ENCODE measurements at regions not wholly inside any gene's neighbourhood (a gene's known extent, or its start where the extent isn't known, plus 50 kb on each side); places are given as distances from the start of the nearest gene placed in this dataset.

- Histone ChIP-seq H3K27me3 (ENCODE audit: control insufficient read depth in 1 of 2, insufficient read depth in 2 of 2, low read length in 2 of 2) (peaks cover 0 to 6% of the 10 kb centered on the region in 2 experiments; a peak in 1 of 5 replicates), H3K36me3 (replicated peaks in 1 of 2; ENCODE audit: control insufficient read depth in 1 of 2, insufficient read depth in 2 of 2, low read length in 2 of 2) (no peaks in the 10 kb centered on the region), H3K9ac (ENCODE audit: insufficient read depth, low read depth, low read length) (no peak overlapping the region), H3K4me2 (ENCODE audit: low read depth, low read length) (no peak overlapping the region), H2AFZ (ENCODE audit: low read length) (no peak overlapping the region), H3K79me2 (ENCODE audit: insufficient read depth, low read length) (no peaks in the 10 kb centered on the region), H3K4me3 (replicated peaks in 1 of 3; ENCODE audit: insufficient read depth in 1 of 3, low read depth in 2 of 3, low read length in 3 of 3) (no peak overlapping the region), H4K20me1 (ENCODE audit: insufficient read depth, low read length) (no peaks in the 10 kb centered on the region), H3K9me3 (ENCODE audit: low read length) (no peaks in the 10 kb centered on the region), H3K27ac (ENCODE audit: extremely low read length, insufficient read depth, low read length) (no peak overlapping the region), H3K4me1 (ENCODE audit: insufficient read depth, low read length) (no peaks in the 10 kb centered on the region)
- ATAC-seq (no peak), DNase-seq (ENCODE audit: low spot score) (no peak), FAIRE-seq (no peak)
- ChIA-PET CTCF (ENCODE audit: low intra/inter-chr PET ratio, low total read pairs) (no interaction called here), POLR2A (no interaction called here)
- intact Hi-C loops (cut with micrococcal nuclease; ENCODE audit: unreplicated experiment): no loop called here
- no TSS peak for BruUV-seq (replicated peaks)
- 2% methylated on average over 3 of the region's 3 CpGs for WGBS (ENCODE audit: low lambda C conversion rate)
- in situ Hi-C loops (cut with HindIII; ENCODE audit: extremely low pct_ligation_motif_present, low pct_unique_long_range_greater_than_20kb): no loop called here
- TF ChIP-seq FLYWCH1 (CRISPR knock-in tag; IDR thresholded peaks at IDR 0.05) (no peak), CREB1 (IDR thresholded peaks at IDR 0.05) (0 out of 2 replicates have a peak, but pooled peaks have one; percentile 20), CREB1 (CRISPR knock-in tag; IDR thresholded peaks at IDR 0.05) (no peak), ZNF549 (CRISPR knock-in tag; IDR thresholded peaks at IDR 0.05) (no peak), ZNF264 (CRISPR knock-in tag; IDR thresholded peaks at IDR 0.05) (no peak), ZNF143 (CRISPR knock-in tag; IDR thresholded peaks at IDR 0.05) (no peak), XBP1 (CRISPR knock-in tag; IDR thresholded peaks at IDR 0.05) (no peak), GATAD2A (CRISPR knock-in tag; IDR thresholded peaks at IDR 0.05) (no peak), ZBTB4 (CRISPR knock-in tag; IDR thresholded peaks at IDR 0.05; ENCODE audit: borderline replicate concordance) (no peak)
Measured at GRCh38 chr10:6813306-6813705, 233.2 kb upstream of the PRKCQ start.
